Ishikawa (cell line): ENCODE measurements at regions not wholly inside any gene's neighbourhood (a gene's known extent, or its start where the extent isn't known, plus 50 kb on each side); places are given as distances from the start of the nearest gene placed in this dataset.

Experiments used
- CEBPB ChIP-seq: IDR thresholded peaks from 2 replicates; pipeline ENCODE4 v1.6.1; 2012
- EGR1 ChIP-seq: IDR thresholded peaks from 2 replicates; pipeline ENCODE4 v1.6.1; 2012
- EP300 ChIP-seq: IDR thresholded peaks from 2 replicates; pipeline ENCODE4 v1.6.1; 2012; ENCODE audit warnings: borderline replicate concordance
- FOXM1 ChIP-seq: IDR thresholded peaks from 2 replicates; pipeline ENCODE4 v1.6.1; 2012; ENCODE audit warnings: low read depth, borderline replicate concordance
- NFIC ChIP-seq: IDR thresholded peaks from 2 replicates; pipeline ENCODE4 v1.6.1; 2012
- RAD21 ChIP-seq: IDR thresholded peaks from 2 replicates; pipeline ENCODE4 v1.6.1; 2012; ENCODE audit warnings: low read depth
- TAF1 ChIP-seq: IDR thresholded peaks from 2 replicates; pipeline ENCODE4 v1.6.1; 2012; ENCODE audit warnings: low read depth, mild to moderate bottlenecking
- TCF12 ChIP-seq: IDR thresholded peaks from 2 replicates; pipeline ENCODE4 v1.6.1; 2012; ENCODE audit warnings: low read depth
- YY1 ChIP-seq: IDR thresholded peaks from 2 replicates; pipeline ENCODE4 v1.6.1; 2012; ENCODE audit warnings: low read depth
- ZBTB7A ChIP-seq: IDR thresholded peaks from 2 replicates; pipeline ENCODE4 v1.6.1; 2012; ENCODE audit warnings: low read depth
- TF ChIP-seq, protein P1 (sequence below): IDR thresholded peaks from 2 replicates; pipeline ENCODE4 v1.6.1; 2012; ENCODE audit warnings: low read depth, mild to moderate bottlenecking
- TF ChIP-seq, protein P2 (sequence below): IDR thresholded peaks from 2 replicates; pipeline ENCODE4 v1.6.1; 2012

DNA sequence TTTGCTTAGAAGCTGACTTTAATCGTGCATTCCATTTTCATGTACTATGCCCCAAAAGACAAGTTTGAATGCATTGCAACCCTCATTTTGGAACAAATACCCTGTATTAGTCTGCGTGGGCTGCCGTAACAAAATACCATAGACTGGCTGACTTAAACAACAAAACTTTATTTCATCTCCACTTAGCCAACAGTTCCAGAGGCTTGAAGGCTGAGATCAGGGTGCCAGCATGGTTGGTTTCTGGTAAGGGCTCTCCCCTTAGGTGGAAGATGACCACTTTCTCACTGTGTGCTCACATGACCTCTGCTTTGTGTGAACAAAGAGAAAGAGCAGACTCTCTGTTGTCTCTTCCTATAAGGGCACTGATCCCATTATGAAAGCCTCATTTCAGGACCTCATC, 431.7 kb upstream of the MAP3K7 start:
- TF ChIP-seq TAF1, result no peak
- TF ChIP-seq, protein P1, sequence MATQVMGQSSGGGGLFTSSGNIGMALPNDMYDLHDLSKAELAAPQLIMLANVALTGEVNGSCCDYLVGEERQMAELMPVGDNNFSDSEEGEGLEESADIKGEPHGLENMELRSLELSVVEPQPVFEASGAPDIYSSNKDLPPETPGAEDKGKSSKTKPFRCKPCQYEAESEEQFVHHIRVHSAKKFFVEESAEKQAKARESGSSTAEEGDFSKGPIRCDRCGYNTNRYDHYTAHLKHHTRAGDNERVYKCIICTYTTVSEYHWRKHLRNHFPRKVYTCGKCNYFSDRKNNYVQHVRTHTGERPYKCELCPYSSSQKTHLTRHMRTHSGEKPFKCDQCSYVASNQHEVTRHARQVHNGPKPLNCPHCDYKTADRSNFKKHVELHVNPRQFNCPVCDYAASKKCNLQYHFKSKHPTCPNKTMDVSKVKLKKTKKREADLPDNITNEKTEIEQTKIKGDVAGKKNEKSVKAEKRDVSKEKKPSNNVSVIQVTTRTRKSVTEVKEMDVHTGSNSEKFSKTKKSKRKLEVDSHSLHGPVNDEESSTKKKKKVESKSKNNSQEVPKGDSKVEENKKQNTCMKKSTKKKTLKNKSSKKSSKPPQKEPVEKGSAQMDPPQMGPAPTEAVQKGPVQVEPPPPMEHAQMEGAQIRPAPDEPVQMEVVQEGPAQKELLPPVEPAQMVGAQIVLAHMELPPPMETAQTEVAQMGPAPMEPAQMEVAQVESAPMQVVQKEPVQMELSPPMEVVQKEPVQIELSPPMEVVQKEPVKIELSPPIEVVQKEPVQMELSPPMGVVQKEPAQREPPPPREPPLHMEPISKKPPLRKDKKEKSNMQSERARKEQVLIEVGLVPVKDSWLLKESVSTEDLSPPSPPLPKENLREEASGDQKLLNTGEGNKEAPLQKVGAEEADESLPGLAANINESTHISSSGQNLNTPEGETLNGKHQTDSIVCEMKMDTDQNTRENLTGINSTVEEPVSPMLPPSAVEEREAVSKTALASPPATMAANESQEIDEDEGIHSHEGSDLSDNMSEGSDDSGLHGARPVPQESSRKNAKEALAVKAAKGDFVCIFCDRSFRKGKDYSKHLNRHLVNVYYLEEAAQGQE, result no peak
- no peak for TF ChIP-seq ZBTB7A
- TF ChIP-seq EP300, result no peak
- TF ChIP-seq CEBPB, result no peak
- no peak for TF ChIP-seq RAD21
- no peak for TF ChIP-seq TCF12
- TF ChIP-seq, protein P2, sequence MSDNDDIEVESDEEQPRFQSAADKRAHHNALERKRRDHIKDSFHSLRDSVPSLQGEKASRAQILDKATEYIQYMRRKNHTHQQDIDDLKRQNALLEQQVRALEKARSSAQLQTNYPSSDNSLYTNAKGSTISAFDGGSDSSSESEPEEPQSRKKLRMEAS, result no peak
- TF ChIP-seq EGR1, result no peak
- TF ChIP-seq FOXM1, result no peak
- no peak for TF ChIP-seq YY1
- TF ChIP-seq NFIC, result no peak
